Neural progenitor cell (in vitro differentiated cells): ENCODE measurements at regions not wholly inside any gene's neighbourhood (a gene's known extent, or its start where the extent isn't known, plus 50 kb on each side); places are given as distances from the start of the nearest gene placed in this dataset.

Source experiments
- EZH2phosphoT487 ChIP-seq: fragments of 200-600 bp; sonication (generic); IDR thresholded peaks from 2 replicates; pipeline ENCODE4 v1.6.1; 2017; ENCODE audit warnings: antibody characterized with exemption
- TF ChIP-seq, protein P1 (sequence below): fragments of 200-600 bp; sonication (generic); IDR thresholded peaks from 2 replicates; pipeline ENCODE4 v1.5.1; 2017; ENCODE audit warnings: antibody characterized with exemption, mild to moderate bottlenecking

DNA sequence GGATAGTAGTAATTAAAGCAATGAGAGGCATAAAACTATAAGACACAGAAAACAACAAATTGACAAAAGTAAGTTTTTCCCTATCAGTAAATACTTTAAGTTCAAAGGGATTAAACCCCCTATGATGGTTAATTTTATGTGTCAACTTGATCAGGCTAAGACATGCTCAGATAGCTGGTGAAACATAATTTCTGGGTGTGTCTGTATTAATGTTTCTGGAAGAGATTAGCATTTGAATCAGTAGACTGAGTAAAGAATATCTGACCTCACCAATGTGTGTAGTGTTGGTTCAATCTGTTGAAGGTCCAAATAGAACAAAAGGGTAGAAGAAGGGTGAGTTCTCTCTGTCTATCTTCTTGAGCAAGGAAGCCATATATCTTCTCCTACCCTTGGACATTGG is 283.3 kb upstream of the GRM7 start:
- TF ChIP-seq, protein P1, sequence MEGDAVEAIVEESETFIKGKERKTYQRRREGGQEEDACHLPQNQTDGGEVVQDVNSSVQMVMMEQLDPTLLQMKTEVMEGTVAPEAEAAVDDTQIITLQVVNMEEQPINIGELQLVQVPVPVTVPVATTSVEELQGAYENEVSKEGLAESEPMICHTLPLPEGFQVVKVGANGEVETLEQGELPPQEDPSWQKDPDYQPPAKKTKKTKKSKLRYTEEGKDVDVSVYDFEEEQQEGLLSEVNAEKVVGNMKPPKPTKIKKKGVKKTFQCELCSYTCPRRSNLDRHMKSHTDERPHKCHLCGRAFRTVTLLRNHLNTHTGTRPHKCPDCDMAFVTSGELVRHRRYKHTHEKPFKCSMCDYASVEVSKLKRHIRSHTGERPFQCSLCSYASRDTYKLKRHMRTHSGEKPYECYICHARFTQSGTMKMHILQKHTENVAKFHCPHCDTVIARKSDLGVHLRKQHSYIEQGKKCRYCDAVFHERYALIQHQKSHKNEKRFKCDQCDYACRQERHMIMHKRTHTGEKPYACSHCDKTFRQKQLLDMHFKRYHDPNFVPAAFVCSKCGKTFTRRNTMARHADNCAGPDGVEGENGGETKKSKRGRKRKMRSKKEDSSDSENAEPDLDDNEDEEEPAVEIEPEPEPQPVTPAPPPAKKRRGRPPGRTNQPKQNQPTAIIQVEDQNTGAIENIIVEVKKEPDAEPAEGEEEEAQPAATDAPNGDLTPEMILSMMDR = no peak
- TF ChIP-seq EZH2phosphoT487 = no peak
